Hematopoietic multipotent progenitor cell (in vitro differentiated cells): ENCODE measurements at regions not wholly inside any gene's neighbourhood (a gene's known extent, or its start where the extent isn't known, plus 50 kb on each side); places are given as distances from the start of the nearest gene placed in this dataset.
"Not testable (repeated sequence)": the region's sequence is repeated elsewhere in the genome, so short reads cannot be mapped to it uniquely, and the experiment has no call there.

Experiments used
- DNase-seq, 3 donors: peaks; one replicate each; pipeline ENCODE4 v3.0.0-alpha.2; 2011 to 2015; ENCODE audit warnings: low read depth in 2 of 3, low spot score in 2 of 3

- DNase-seq, result no peak
These were observed 301.9 kb upstream of the ARSJ start for GRCh38 chr4:114281164-114281960.

- peak in 1 of 3 donors; percentile 42 for DNase-seq
These were observed 303.5 kb upstream of the ARSJ start for GRCh38 chr4:114282937-114283336.

- DNase-seq, result no peak
These were observed 305.2 kb upstream of the ARSJ start for GRCh38 chr4:114284629-114285028.

- DNase-seq, result no peak
These were observed 306.9 kb upstream of the ARSJ start for GRCh38 chr4:114286262-114286810.

- no peak for DNase-seq
These were observed 307.7 kb upstream of the ARSJ start for GRCh38 chr4:114287079-114287696.

GRCh38 chr4:114296126-114296525 is 302.5 kb upstream of the UGT8 start:
- DNase-seq, result no peak

GRCh38 chr4:114302472-114302871 is 296.1 kb upstream of the UGT8 start:
- no peak for DNase-seq

- DNase-seq, result no peak
These were observed 294.6 kb upstream of the UGT8 start for GRCh38 chr4:114304046-114304445.

- no peak for DNase-seq
These were observed 294.0 kb upstream of the UGT8 start for GRCh38 chr4:114304567-114304966.

GRCh38 chr4:114306946-114307345 is 291.7 kb upstream of the UGT8 start:
- DNase-seq, result no peak

GRCh38 chr4:114310296-114310925 is 288.2 kb upstream of the UGT8 start:
- DNase-seq, result no peak

- DNase-seq, result no peak
These were observed 286.8 kb upstream of the UGT8 start for GRCh38 chr4:114311787-114312186.

- DNase-seq, result no peak
These were observed 286.3 kb upstream of the UGT8 start for GRCh38 chr4:114312338-114312737.

GRCh38 chr4:114316789-114317188 is 281.8 kb upstream of the UGT8 start:
- DNase-seq, result no peak

GRCh38 chr4:114317564-114317963 is 281.0 kb upstream of the UGT8 start:
- DNase-seq, result no peak

GRCh38 chr4:114318309-114318708 is 280.3 kb upstream of the UGT8 start:
- no peak for DNase-seq

- DNase-seq, result no peak
These were observed 278.5 kb upstream of the UGT8 start for GRCh38 chr4:114320126-114320525.

- DNase-seq, result no peak
These were observed 277.2 kb upstream of the UGT8 start for GRCh38 chr4:114321366-114321765.

- peak in 2 of 3 donors; percentile 3 to 20 for DNase-seq
These were observed 274.8 kb upstream of the UGT8 start for GRCh38 chr4:114323841-114324240.

- DNase-seq, result no peak
These were observed 272.2 kb upstream of the UGT8 start for GRCh38 chr4:114326358-114326757.

- DNase-seq, result no peak
These were observed 266.5 kb upstream of the UGT8 start for GRCh38 chr4:114332119-114332518.

- DNase-seq, result not testable (repeated sequence)
These were observed 264.2 kb upstream of the UGT8 start for GRCh38 chr4:114334363-114334762.
